ENCODE measurements at regions not wholly inside any gene's neighbourhood (a gene's known extent, or its start where the extent isn't known, plus 50 kb on each side); places are given as distances from the start of the nearest gene placed in this dataset.

- Histone ChIP-seq H3K9me3 (ENCODE audit: control insufficient read depth, insufficient read depth, low read depth, low read length) (no peaks in the 10 kb centered on the region), H3K27ac (ENCODE audit: low read length) (no peak overlapping the region), H3K27me3 (ENCODE audit: control insufficient read depth, insufficient read depth, low read length) (no peaks in the 10 kb centered on the region), H3K36me3 (ENCODE audit: control insufficient read depth, insufficient read depth, low read length) (no peaks in the 10 kb centered on the region; the same call in 1 of the 2 replicates), H3K4me1 (ENCODE audit: control insufficient read depth, insufficient read depth, low read length) (no peaks in the 10 kb centered on the region), H3K4me3 (ENCODE audit: low read depth in 2 of 2, low read length in 2 of 2) (no peak overlapping the region)
- CTCF ChIA-PET, result no interaction called here
- DNase-seq (ENCODE audit: low read depth, low spot score) (no peak), ATAC-seq (no peak)
- intact Hi-C loops (cut with micrococcal nuclease; ENCODE audit: unreplicated experiment) (no loop called here), in situ Hi-C loops (cut with HindIII; ENCODE audit: low pct_unique_long_range_greater_than_20kb, low sequenced_read_pairs) (no loop called here)
- POLR2A ChIA-PET, result no interaction called here
- BruUV-seq (replicated peaks), result no TSS peak
- TF ChIP-seq SIN3A (IDR thresholded peaks at IDR 0.05; ENCODE audit: borderline replicate concordance, insufficient read depth, low read depth, low read length) (no peak), CTCF (IDR thresholded peaks at IDR 0.05) (no peak), TCF7L2 (IDR thresholded peaks at IDR 0.05; ENCODE audit: low read depth, low read length) (no peak), POLR2AphosphoS5 (IDR thresholded peaks at IDR 0.05; ENCODE audit: low read depth, low read length) (no peak)
- TF ChIP-seq, protein P1, sequence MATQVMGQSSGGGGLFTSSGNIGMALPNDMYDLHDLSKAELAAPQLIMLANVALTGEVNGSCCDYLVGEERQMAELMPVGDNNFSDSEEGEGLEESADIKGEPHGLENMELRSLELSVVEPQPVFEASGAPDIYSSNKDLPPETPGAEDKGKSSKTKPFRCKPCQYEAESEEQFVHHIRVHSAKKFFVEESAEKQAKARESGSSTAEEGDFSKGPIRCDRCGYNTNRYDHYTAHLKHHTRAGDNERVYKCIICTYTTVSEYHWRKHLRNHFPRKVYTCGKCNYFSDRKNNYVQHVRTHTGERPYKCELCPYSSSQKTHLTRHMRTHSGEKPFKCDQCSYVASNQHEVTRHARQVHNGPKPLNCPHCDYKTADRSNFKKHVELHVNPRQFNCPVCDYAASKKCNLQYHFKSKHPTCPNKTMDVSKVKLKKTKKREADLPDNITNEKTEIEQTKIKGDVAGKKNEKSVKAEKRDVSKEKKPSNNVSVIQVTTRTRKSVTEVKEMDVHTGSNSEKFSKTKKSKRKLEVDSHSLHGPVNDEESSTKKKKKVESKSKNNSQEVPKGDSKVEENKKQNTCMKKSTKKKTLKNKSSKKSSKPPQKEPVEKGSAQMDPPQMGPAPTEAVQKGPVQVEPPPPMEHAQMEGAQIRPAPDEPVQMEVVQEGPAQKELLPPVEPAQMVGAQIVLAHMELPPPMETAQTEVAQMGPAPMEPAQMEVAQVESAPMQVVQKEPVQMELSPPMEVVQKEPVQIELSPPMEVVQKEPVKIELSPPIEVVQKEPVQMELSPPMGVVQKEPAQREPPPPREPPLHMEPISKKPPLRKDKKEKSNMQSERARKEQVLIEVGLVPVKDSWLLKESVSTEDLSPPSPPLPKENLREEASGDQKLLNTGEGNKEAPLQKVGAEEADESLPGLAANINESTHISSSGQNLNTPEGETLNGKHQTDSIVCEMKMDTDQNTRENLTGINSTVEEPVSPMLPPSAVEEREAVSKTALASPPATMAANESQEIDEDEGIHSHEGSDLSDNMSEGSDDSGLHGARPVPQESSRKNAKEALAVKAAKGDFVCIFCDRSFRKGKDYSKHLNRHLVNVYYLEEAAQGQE (IDR thresholded peaks at IDR 0.05; ENCODE audit: insufficient read depth in 1 of 2, low read depth in 2 of 2, low read length in 1 of 2), result no peak
These were observed 573.5 kb upstream of the JAG1 start for GRCh38 chr20:11247046-11248010.

DNA sequence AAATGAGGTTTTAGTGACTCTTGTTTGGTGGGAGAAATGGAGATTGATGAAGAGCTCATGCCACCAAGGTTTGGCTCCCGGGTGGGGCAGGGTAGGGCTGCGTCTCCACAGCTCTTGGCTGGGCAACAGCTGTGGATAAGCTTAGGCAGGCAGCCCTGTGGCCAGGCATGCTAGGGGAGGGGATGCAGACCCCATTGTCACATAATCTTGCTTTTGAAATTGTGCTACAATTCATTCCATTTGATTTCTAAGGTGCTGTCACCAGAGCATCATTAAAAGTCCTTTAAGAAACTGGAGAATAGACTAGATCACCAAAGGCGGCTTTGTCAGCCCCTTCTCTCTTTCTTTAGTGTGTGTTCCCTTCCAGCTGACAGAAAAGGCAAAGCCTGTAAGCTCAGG, 574.2 kb upstream of the JAG1 start:
- Histone ChIP-seq H3K4me3 (ENCODE audit: low read depth in 2 of 2, low read length in 2 of 2) (no peak overlapping the region), H3K9me3 (ENCODE audit: control insufficient read depth, insufficient read depth, low read depth, low read length) (no peaks in the 10 kb centered on the region), H3K27ac (ENCODE audit: low read length) (no peak overlapping the region), H3K27me3 (ENCODE audit: control insufficient read depth, insufficient read depth, low read length) (no peaks in the 10 kb centered on the region), H3K36me3 (ENCODE audit: control insufficient read depth, insufficient read depth, low read length) (no peaks in the 10 kb centered on the region; the same call in 1 of the 2 replicates), H3K4me1 (ENCODE audit: control insufficient read depth, insufficient read depth, low read length) (no peaks in the 10 kb centered on the region)
- TF ChIP-seq POLR2AphosphoS5 (IDR thresholded peaks at IDR 0.05; ENCODE audit: low read depth, low read length), result no peak
- no peak for TF ChIP-seq SIN3A (IDR thresholded peaks at IDR 0.05; ENCODE audit: borderline replicate concordance, insufficient read depth, low read depth, low read length)
- no peak for TF ChIP-seq CTCF (IDR thresholded peaks at IDR 0.05)
- TF ChIP-seq, protein P1 (IDR thresholded peaks at IDR 0.05; ENCODE audit: insufficient read depth in 1 of 2, low read depth in 2 of 2, low read length in 1 of 2), result no peak
- intact Hi-C loops (cut with micrococcal nuclease; ENCODE audit: unreplicated experiment), result no loop called here
- ATAC-seq, result no peak
- no TSS peak for BruUV-seq (replicated peaks)
- DNase-seq (ENCODE audit: low read depth, low spot score), result no peak
- POLR2A ChIA-PET, result no interaction called here
- in situ Hi-C loops (cut with HindIII; ENCODE audit: low pct_unique_long_range_greater_than_20kb, low sequenced_read_pairs), result no loop called here
- CTCF ChIA-PET, result no interaction called here

Measured in Panc1 (cell line).